NCI-H2081 (cell line): ENCODE measurements at regions not wholly inside any gene's neighbourhood (a gene's known extent, or its start where the extent isn't known, plus 50 kb on each side); places are given as distances from the start of the nearest gene placed in this dataset.
"Not testable (repeated sequence)": the region's sequence is repeated elsewhere in the genome, so short reads cannot be mapped to it uniquely, and the experiment has no call there.

Experiments used
- DNase-seq, 2 experiments: peaks; one replicate each; lab custom pipeline; 2025; lab: John Stamatoyannopoulos, UW

GRCh38 chrX:112577146-112577545 is 102.6 kb downstream of the LHFPL1 start:
- no peak for DNase-seq

- no peak for DNase-seq
Observed at GRCh38 chrX:112571388-112571787, 108.3 kb downstream of the LHFPL1 start.

- DNase-seq: no peak
Observed at GRCh38 chrX:112555831-112556230, 123.9 kb downstream of the LHFPL1 start.

GRCh38 chrX:112545051-112545450 is 134.7 kb downstream of the LHFPL1 start:
- DNase-seq: no peak

GRCh38 chrX:112536544-112536943 is 143.2 kb downstream of the LHFPL1 start:
- DNase-seq: no peak

- DNase-seq: no peak
Observed at GRCh38 chrX:112527903-112528302, 151.8 kb downstream of the LHFPL1 start.

- no peak for DNase-seq
Observed at GRCh38 chrX:112521676-112522075, 158.1 kb downstream of the LHFPL1 start.

- DNase-seq: no peak
Observed at GRCh38 chrX:112520124-112520523, 159.6 kb downstream of the LHFPL1 start.

GRCh38 chrX:112513154-112513553 is 166.6 kb downstream of the LHFPL1 start:
- DNase-seq: no peak

GRCh38 chrX:112512509-112512908 is 167.2 kb downstream of the LHFPL1 start:
- no peak for DNase-seq

GRCh38 chrX:112510629-112511028 is 169.1 kb downstream of the LHFPL1 start:
- DNase-seq: no peak

- DNase-seq: no peak
Observed at GRCh38 chrX:112477653-112478052, 202.1 kb downstream of the LHFPL1 start.

GRCh38 chrX:112473654-112474053 is 206.1 kb downstream of the LHFPL1 start:
- DNase-seq: no peak

- DNase-seq: no peak
Observed at GRCh38 chrX:112470551-112470950, 209.2 kb downstream of the LHFPL1 start.

- peak in 1 of 2 experiments; percentile 15 for DNase-seq
Observed at GRCh38 chrX:112461949-112462450, 217.7 kb downstream of the LHFPL1 start.

- DNase-seq: no peak
Observed at GRCh38 chrX:112457788-112458187, 221.9 kb downstream of the LHFPL1 start.

GRCh38 chrX:112450810-112451209 is 228.9 kb downstream of the LHFPL1 start:
- no peak for DNase-seq

GRCh38 chrX:112440277-112440676 is 239.5 kb downstream of the LHFPL1 start:
- DNase-seq: no peak

GRCh38 chrX:112424166-112424565 is 255.6 kb downstream of the LHFPL1 start:
- DNase-seq: no peak

GRCh38 chrX:112391313-112391712 is 288.4 kb downstream of the LHFPL1 start:
- DNase-seq: no peak

GRCh38 chrX:112381649-112382298 is 298.0 kb downstream of the LHFPL1 start:
- not testable (repeated sequence) for DNase-seq

- no peak for DNase-seq
Observed at GRCh38 chrX:112380541-112381278, 298.1 kb upstream of the TRPC5 start.

GRCh38 chrX:112377481-112377880 is 294.9 kb upstream of the TRPC5 start:
- DNase-seq: no peak
